Esophagus muscularis mucosa (tissue), 4 donors: ENCODE measurements at regions not wholly inside any gene's neighbourhood (a gene's known extent, or its start where the extent isn't known, plus 50 kb on each side); places are given as distances from the start of the nearest gene placed in this dataset.

Experiments used
- CTCF ChIP-seq, 3 experiments: fragments of 200-600 bp in 2 of 3; fragments of 450-650 bp in 1 of 3; sonication (generic) in 2 of 3; IDR thresholded peaks; one replicate each; pipeline ENCODE4 v1.5.1; 2017 to 2019; ENCODE audit warnings: antibody characterized with exemption in 3 of 3, mild to moderate bottlenecking in 2 of 3, moderate library complexity in 1 of 3
- EP300 ChIP-seq: sonication (generic); formaldehyde crosslinking; IDR thresholded peaks from one replicate; pipeline ENCODE4 v1.6.1; 2017; ENCODE audit warnings: antibody characterized with exemption
- POLR2A ChIP-seq: fragments of 450-650 bp; IDR thresholded peaks from one replicate; pipeline ENCODE4 v1.6.1; 2017; ENCODE audit warnings: antibody characterized with exemption, moderate library complexity, mild to moderate bottlenecking, low read depth
- POLR2AphosphoS5 ChIP-seq, 2 donors: sonication (generic); formaldehyde crosslinking; IDR thresholded peaks; one replicate each; pipeline ENCODE4 v1.6.1; 2017; ENCODE audit warnings: antibody characterized with exemption in 2 of 2

DNA sequence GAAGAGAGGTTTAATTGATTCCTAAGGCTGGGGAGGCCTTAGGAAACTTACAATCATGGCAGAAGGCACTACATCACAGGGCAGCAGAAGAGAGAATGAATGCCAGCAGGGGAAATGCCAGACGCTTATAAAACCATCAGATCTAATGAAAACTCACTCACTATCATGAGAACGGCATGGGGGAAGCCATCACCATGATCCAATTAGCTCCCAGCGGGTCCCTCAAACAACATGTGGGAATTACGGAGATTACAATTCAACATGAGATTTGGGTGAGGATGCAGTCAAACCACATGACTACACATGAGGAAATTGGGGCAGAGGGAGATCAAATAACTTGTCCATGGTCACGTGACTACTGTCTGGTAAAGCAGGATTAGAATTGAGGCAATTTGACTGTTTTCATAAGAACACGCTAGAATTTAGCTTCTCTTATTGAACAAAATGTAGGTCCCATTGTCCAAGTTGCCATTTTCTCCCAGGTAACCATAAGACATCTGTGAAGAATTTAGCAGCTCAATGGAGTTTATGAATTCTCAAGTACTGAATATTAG lies 445.1 kb upstream of the CDH20 start:
- TF ChIP-seq EP300 (no peak), CTCF (IDR thresholded peaks at IDR 0.05) (no peak), POLR2AphosphoS5 (IDR thresholded peaks at IDR 0.05) (no peak), POLR2A (no peak)
